ENCODE measurements at regions not wholly inside any gene's neighbourhood (a gene's known extent, or its start where the extent isn't known, plus 50 kb on each side); places are given as distances from the start of the nearest gene placed in this dataset.

- Histone ChIP-seq H3K36me3 (no peaks in the 10 kb centered on the region), H3K27ac (no peak overlapping the region), H3K4me1 (no peaks in the 10 kb centered on the region), H3K27me3 (no peaks in the 10 kb centered on the region), H3K4me3 (no peak overlapping the region), H3K9me3 (no peaks in the 10 kb centered on the region)
- no peak for TF ChIP-seq POLR2A (IDR thresholded peaks at IDR 0.05)
- TF ChIP-seq CTCF (IDR thresholded peaks at IDR 0.05), result no peak
- no peak for DNase-seq
- intact Hi-C loops (cut with DNase I; ENCODE audit: low total_unique reads), result no loop called here
These were observed 140.2 kb upstream of the MOCS1 start for GRCh38 chr6:40074306-40075055.

DNA sequence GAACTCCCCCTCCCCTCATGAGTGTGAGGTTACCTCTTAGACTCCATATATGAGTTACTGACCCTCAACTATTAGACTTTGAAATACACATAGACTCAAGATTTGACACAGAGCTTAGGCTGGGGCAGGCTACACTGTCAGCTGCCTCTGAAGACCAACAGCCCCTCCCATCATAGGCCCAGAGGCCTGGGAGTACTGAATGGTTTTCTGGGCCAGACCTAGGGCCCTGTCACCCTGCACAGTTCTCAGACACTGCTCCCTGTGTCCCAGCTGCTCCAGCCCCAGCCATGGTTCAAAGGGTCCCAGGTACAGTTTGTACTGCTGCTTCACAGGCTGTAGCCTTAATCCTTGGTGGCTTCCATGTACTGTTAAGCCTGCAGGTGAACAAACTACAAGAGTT lies 132.1 kb upstream of the MOCS1 start:
- H3K27ac ChIP-seq, result no peak overlapping the region
- intact Hi-C loops (cut with DNase I; ENCODE audit: low total_unique reads), result no loop called here
- H3K27me3 ChIP-seq, result no peaks in the 10 kb centered on the region
- DNase-seq, result no peak
- no peak for TF ChIP-seq POLR2A (IDR thresholded peaks at IDR 0.05)
- no peak for TF ChIP-seq CTCF (IDR thresholded peaks at IDR 0.05)
- H3K4me1 ChIP-seq, result no peaks in the 10 kb centered on the region
- no peaks in the 10 kb centered on the region for H3K36me3 ChIP-seq
- H3K9me3 ChIP-seq, result no peaks in the 10 kb centered on the region
- H3K4me3 ChIP-seq, result no peak overlapping the region

DNA sequence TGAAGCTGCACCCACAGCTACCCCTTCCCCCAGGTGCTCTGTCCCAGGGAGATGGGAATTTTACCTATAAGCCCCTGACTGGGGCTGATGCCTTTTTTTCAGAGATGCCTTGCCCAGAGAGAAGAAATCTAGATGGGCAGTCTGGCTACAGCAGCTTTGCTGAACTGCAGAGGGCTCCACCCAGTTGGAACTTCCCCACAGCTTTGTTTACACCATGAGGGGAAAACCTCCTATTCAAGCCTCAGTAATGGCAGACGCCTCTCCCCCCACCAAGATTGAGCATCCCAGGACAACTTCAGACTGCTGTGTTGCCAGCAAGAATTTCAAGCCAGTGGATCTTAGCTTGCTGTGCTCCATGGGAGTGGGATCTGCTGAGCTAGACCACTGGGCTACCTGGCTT lies 122.6 kb upstream of the MOCS1 start:
- no peak for TF ChIP-seq POLR2A (IDR thresholded peaks at IDR 0.05)
- no peak for TF ChIP-seq CTCF (IDR thresholded peaks at IDR 0.05)
- Histone ChIP-seq H3K36me3 (no peaks in the 10 kb centered on the region), H3K27ac (no peak overlapping the region), H3K9me3 (no peaks in the 10 kb centered on the region), H3K4me3 (no peak overlapping the region), H3K27me3 (no peaks in the 10 kb centered on the region), H3K4me1 (no peaks in the 10 kb centered on the region)
- DNase-seq, result no peak
- intact Hi-C loops (cut with DNase I; ENCODE audit: low total_unique reads), result no loop called here

DNA sequence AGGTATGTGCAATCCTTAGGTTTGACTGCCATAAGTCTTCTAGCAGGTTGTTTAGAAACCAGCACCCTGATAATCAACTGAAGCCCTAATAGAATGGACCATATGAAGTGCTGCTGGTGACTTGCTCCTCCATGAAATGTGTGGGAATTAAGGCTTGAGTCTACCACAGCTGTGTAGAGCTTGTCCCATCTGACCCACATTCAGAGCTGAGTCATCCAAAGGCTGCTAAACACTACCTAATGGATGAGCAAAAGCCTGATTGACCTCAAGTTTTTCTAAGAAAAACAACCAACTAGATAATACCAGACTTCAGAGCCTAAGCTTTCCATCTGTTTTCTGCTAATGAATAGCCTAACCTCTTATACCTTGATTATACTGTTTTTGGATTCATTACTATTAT lies 120.3 kb upstream of the MOCS1 start:
- Histone ChIP-seq H3K9me3 (no peaks in the 10 kb centered on the region), H3K36me3 (no peaks in the 10 kb centered on the region), H3K27ac (no peak overlapping the region), H3K4me3 (no peak overlapping the region), H3K27me3 (no peaks in the 10 kb centered on the region), H3K4me1 (no peaks in the 10 kb centered on the region)
- TF ChIP-seq POLR2A (IDR thresholded peaks at IDR 0.05) (no peak), CTCF (IDR thresholded peaks at IDR 0.05) (no peak)
- intact Hi-C loops (cut with DNase I; ENCODE audit: low total_unique reads), result no loop called here
- no peak for DNase-seq

DNA sequence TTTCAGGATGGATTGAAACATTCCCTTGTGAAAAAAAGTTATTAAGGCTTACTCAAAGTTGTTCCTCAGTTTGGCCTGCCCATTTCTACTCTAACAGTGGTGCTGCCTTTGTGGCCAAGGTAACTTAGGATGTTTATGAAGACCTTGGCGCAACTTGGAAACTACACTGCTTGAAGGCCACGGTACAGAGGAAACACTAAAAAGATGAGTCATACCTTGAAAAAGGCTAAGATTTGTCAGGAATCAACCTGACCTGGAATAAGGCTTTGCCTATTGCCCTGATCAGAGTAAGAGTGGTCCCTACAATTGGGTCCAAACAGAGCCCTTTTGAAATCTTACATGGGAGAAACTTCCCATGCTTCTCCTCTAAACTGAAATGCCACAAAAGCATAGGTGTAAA lies 119.9 kb upstream of the MOCS1 start:
- Histone ChIP-seq H3K27ac (no peak overlapping the region), H3K9me3 (no peaks in the 10 kb centered on the region), H3K4me3 (no peak overlapping the region), H3K36me3 (no peaks in the 10 kb centered on the region), H3K4me1 (no peaks in the 10 kb centered on the region), H3K27me3 (no peaks in the 10 kb centered on the region)
- no peak for DNase-seq
- intact Hi-C loops (cut with DNase I; ENCODE audit: low total_unique reads), result no loop called here
- TF ChIP-seq POLR2A (IDR thresholded peaks at IDR 0.05) (no peak), CTCF (IDR thresholded peaks at IDR 0.05) (no peak)
